Prostate gland (tissue), 2 donors: ENCODE measurements at regions not wholly inside any gene's neighbourhood (a gene's known extent, or its start where the extent isn't known, plus 50 kb on each side); places are given as distances from the start of the nearest gene placed in this dataset.

ENCODE experiments used
- CTCF ChIP-seq, 4 experiments: fragments of 200-600 bp in 2 of 4; fragments of 450-650 bp in 2 of 4; sonication (generic) in 2 of 4; IDR thresholded peaks; 1 replicate in 3 of 4; 2 replicates in 1 of 4; pipeline ENCODE4 v1.5.1; 2016 to 2019; ENCODE audit warnings: antibody characterized with exemption in 4 of 4, mild to moderate bottlenecking in 2 of 4, moderate library complexity in 2 of 4
- POLR2A ChIP-seq: fragments of 450-650 bp; IDR thresholded peaks from one replicate; pipeline ENCODE4 v1.6.1; 2016; ENCODE audit warnings: antibody characterized with exemption, mild to moderate bottlenecking
- POLR2AphosphoS5 ChIP-seq: sonication (generic); formaldehyde crosslinking; IDR thresholded peaks from one replicate; pipeline ENCODE4 v1.6.1; 2017; ENCODE audit warnings: antibody characterized with exemption

DNA sequence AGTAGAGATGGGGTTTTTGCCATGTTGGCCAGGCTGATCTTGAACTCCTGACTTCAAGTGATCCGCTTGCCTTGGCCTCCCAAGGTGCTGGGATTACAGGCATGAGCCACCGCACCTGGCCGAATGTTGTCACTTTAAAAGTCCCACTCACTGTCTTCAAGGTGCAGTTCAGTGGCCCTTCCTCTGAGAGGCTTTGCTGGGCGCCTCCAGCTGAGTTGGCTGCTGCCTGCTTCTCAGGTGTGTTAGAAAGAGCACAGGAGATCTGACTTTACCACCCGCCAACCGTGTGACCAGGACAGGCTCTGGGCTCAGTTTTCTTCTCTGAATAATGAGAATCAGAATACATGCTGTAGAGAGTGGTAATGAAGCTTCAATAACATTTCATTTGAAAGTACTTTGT lies 207.4 kb downstream of the CEP135 start:
- TF ChIP-seq CTCF (IDR thresholded peaks at IDR 0.05) (no peak), POLR2A (no peak), POLR2AphosphoS5 (no peak)
